CD4-positive, alpha-beta T cell (primary cell): ENCODE measurements at regions not wholly inside any gene's neighbourhood (a gene's known extent, or its start where the extent isn't known, plus 50 kb on each side); places are given as distances from the start of the nearest gene placed in this dataset.
A peak's percentile ranks its signal among the peaks of the same experiment; 100 is the strongest.
"Not testable (repeated sequence)": the region's sequence is repeated elsewhere in the genome, so short reads cannot be mapped to it uniquely, and the experiment has no call there.

Source experiments
- ATAC-seq: fragments of 200-7000 bp; cut with Tn5 transposase; one replicate; pipeline ENCODE4 v1.10.0; 2022; ENCODE audit warnings: mild to moderate bottlenecking; ENCODE audit not compliant: poor library complexity
- CTCF ChIA-PET: fragments of 350-600 bp; sonication (Branson Sonifier 250); formaldehyde crosslinking; loops from one replicate; lab custom pipeline; 2021; ENCODE audit warnings: antibody characterized with exemption, inconsistent platforms; lab: Charles Lee
- POLR2A ChIA-PET: fragments of 350-600 bp; sonication (Branson Sonifier 250); formaldehyde crosslinking; loops from one replicate; lab custom pipeline; 2021; ENCODE audit warnings: antibody characterized with exemption, inconsistent platforms; lab: Charles Lee
- DNase-seq, 14 experiments: peaks; one replicate each; pipeline ENCODE4 v3.0.0-alpha.2; 2013 to 2020; ENCODE audit warnings: mixed read lengths in 2 of 14
- H3K27ac ChIP-seq, 2 donors: one replicate each; pipeline versions ENCODE4 v1.5.1 to v1.7.0; 2013; ENCODE audit warnings: low read length in 2 of 2, low read depth in 1 of 2, mild to moderate bottlenecking in 1 of 2
- H3K27me3 ChIP-seq, 2 experiments: 1 replicate in 1 of 2; 2 replicates in 1 of 2; pipeline versions ENCODE4 v1.6.1 to v1.7.0; 2013; ENCODE audit warnings: low read length in 2 of 2, control low read depth in 1 of 2, mild to moderate bottlenecking in 1 of 2, moderate library complexity in 1 of 2; ENCODE audit not compliant: insufficient read depth in 2 of 2, control insufficient read depth in 1 of 2
- H3K36me3 ChIP-seq: one replicate; pipeline ENCODE4 v1.6.1; 2013; ENCODE audit warnings: low read length, control low read depth; ENCODE audit not compliant: insufficient read depth
- H3K4me1 ChIP-seq: one replicate; pipeline ENCODE4 v1.6.1; 2013; ENCODE audit warnings: low read length, control low read depth; ENCODE audit not compliant: insufficient read depth
- H3K4me3 ChIP-seq: one replicate; pipeline ENCODE4 v1.5.1; 2013; ENCODE audit warnings: mild to moderate bottlenecking, low read length, moderate library complexity
- H3K9me3 ChIP-seq, 2 experiments: 1 replicate in 1 of 2; 2 replicates in 1 of 2; pipeline versions ENCODE4 v1.6.1 to v1.7.0; 2013; ENCODE audit warnings: low read length in 2 of 2, mild to moderate bottlenecking in 2 of 2, control low read depth in 1 of 2, moderate library complexity in 1 of 2; ENCODE audit not compliant: control insufficient read depth in 1 of 2, insufficient read depth in 1 of 2
- H3K27ac Mint-ChIP-seq: one replicate; pipeline ENCODE4 v1.8.0; 2020; ENCODE audit warnings: mixed read lengths
- H3K27me3 Mint-ChIP-seq: one replicate; pipeline ENCODE4 v1.8.0; 2021; ENCODE audit warnings: mixed read lengths
- H3K36me3 Mint-ChIP-seq: one replicate; pipeline ENCODE4 v1.8.0; 2021; ENCODE audit warnings: low read depth, mixed read lengths
- H3K4me1 Mint-ChIP-seq: one replicate; pipeline ENCODE4 v1.8.0; 2021; ENCODE audit warnings: low read depth, mixed read lengths
- H3K4me3 Mint-ChIP-seq: one replicate; pipeline ENCODE4 v1.8.0; 2020; ENCODE audit warnings: mild to moderate bottlenecking, mixed read lengths
- H3K9me3 Mint-ChIP-seq: one replicate; pipeline ENCODE4 v1.8.0; 2020; ENCODE audit warnings: mixed read lengths
- intact Hi-C, 2 experiments: fragments of 100-400 bp; cut with DNase I in 1 of 2; cut with micrococcal nuclease in 1 of 2; formaldehyde crosslinking; loops; one replicate each; pipeline versions ENCODE4 v1.15.1 to v1.9.0; 2023 to 2025; cut with DNase I, micrococcal nuclease

DNA sequence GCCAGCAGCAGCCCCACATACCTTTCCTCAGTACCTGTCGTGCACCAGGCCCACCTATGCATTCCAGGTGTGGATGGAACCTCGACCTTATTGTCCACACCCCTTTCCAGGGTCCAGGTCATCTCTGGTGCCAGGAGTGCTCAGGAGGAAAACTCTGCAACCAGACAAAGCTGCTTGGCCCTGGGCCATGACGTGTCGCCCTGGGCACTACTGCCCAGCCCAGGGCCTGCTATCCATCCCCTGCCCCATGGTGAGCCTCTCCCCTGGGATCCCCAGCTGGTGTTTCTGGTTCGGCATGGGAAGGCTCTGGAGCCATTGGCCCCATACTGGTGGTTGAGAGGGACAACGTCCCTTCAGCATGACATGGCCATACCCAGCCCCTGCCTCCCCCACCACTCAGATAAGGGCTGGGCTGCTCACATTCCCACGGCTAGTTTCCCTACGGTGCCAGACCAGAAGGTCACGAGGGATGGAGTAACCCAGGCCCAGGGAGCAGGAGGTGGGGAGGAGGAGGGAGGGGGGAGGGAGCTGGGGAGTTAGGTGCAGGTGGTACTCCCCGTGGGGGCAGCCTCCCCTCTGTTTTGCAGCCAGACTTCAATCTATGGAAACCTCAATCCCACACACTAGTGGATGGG, 123.2 kb upstream of the MTLN start:
- H3K36me3 Mint-ChIP-seq, H3K9me3 Mint-ChIP-seq, CTCF ChIA-PET: not testable (repeated sequence)

DNA sequence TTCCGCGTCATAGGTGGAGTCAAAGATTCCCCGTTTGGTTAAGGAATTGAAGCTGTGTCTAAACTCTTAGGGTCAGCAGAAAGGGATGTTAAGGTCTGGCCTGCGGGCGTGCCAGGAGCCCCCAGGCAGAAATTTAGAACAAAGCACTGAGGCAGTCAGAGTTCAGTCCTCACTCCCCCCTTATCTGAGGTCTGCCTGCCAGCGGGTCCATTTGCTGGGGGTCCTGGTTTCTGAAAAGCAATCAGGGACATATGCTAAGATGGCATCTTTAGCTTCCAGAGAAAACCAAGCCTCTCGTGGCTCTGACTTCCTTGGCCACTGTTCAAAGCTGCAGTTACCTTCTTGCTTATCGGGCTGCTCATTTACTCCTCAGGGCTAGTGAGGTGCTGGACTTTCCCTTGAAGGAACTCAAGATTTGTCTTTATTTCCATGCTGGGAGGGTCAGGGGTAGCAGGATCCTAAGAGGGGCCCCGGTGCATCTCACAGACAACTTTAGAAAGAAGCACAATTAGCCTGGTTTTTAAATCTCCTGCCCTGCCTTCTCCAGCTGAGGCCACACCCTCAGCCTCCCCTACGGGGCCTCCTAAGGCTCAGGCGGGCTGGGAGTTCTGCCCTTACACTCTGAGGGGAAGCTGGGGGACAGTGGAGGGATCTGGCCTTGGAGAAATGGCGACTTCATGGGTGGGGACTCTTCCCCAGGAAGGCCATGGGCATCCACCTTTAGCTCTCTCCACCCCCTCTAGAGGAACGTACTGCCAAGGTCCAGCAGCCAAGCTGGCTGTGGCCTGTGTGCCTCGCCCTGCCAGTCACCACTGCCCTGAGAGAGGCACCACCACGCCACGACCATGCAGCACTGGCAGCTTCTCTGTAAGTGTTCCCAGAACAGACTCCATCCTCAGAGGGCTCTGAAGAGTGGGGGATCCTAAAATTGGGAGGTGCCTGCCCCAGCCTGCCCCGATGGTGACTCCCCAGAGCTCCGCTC, 121.1 kb upstream of the MTLN start:
- H3K27ac ChIP-seq, H3K4me3 ChIP-seq, POLR2A ChIA-PET, DNase-seq, H3K27me3 ChIP-seq, H3K36me3 Mint-ChIP-seq, H3K4me3 Mint-ChIP-seq, H3K4me1 ChIP-seq, H3K4me1 Mint-ChIP-seq, H3K36me3 ChIP-seq, H3K9me3 ChIP-seq, CTCF ChIA-PET, H3K27me3 Mint-ChIP-seq, intact Hi-C loops, H3K27ac Mint-ChIP-seq, ATAC-seq, H3K9me3 Mint-ChIP-seq: not testable (repeated sequence)

More for the DNA sequence above, 123.2 kb upstream of the MTLN start:
- H3K4me1 ChIP-seq, H3K4me3 ChIP-seq, H3K27me3 ChIP-seq, H3K27ac ChIP-seq, ATAC-seq, H3K9me3 ChIP-seq, H3K36me3 ChIP-seq, H3K4me3 Mint-ChIP-seq, intact Hi-C loops, H3K4me1 Mint-ChIP-seq, DNase-seq, POLR2A ChIA-PET, H3K27ac Mint-ChIP-seq, H3K27me3 Mint-ChIP-seq: not testable (repeated sequence)

DNA sequence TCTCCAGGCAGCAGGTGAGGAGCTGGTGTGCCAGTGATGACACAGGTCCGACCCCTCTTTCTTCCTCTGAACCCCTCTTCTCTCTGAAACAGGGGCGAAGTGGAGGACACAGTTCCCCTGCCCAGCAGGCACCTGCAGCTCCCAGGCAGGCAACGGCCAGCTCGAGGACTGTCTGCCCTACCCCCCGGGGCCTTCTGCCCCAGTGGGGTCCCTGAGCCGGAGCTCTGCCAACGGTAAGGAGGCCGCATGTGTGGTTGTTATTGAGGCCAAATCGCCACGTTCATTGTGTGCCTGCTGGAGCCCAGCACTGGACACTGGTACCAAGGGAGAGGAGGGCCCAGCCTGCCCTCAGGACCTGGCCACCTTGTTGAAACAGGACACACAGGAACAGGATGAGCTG, 119.3 kb upstream of the MTLN start:
- H3K27me3 Mint-ChIP-seq, DNase-seq, H3K4me1 Mint-ChIP-seq, H3K27ac ChIP-seq, H3K27ac Mint-ChIP-seq, ATAC-seq, H3K36me3 Mint-ChIP-seq, POLR2A ChIA-PET, H3K36me3 ChIP-seq, H3K27me3 ChIP-seq, H3K9me3 Mint-ChIP-seq, H3K4me3 Mint-ChIP-seq, H3K4me3 ChIP-seq, CTCF ChIA-PET, intact Hi-C loops, H3K9me3 ChIP-seq, H3K4me1 ChIP-seq: not testable (repeated sequence)

DNA sequence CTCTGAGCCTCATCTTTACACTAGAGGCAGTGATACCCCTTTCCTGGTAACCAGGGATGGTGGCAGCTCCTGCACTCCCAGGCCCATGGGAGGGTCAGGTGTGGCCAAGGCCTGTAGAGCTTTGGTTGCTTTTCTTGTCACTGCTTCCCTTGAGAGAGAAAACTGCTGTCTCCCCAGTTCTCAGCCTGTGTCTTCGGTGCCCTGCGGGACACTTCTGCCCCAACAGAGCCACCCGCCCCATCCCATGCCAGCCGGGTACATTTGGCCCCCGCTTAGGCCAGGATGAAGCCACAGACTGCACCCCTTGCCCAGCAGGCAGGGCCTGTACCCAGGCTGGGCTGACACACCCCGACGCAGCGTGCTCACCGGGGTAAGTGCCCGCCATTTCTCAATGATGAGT, 117.4 kb upstream of the MTLN start:
- H3K27ac Mint-ChIP-seq, POLR2A ChIA-PET, ATAC-seq, DNase-seq, H3K4me1 ChIP-seq, CTCF ChIA-PET, H3K36me3 ChIP-seq, H3K4me3 Mint-ChIP-seq, H3K9me3 Mint-ChIP-seq, intact Hi-C loops, H3K27me3 Mint-ChIP-seq, H3K9me3 ChIP-seq, H3K4me1 Mint-ChIP-seq, H3K36me3 Mint-ChIP-seq, H3K4me3 ChIP-seq, H3K27me3 ChIP-seq, H3K27ac ChIP-seq: not testable (repeated sequence)

DNA sequence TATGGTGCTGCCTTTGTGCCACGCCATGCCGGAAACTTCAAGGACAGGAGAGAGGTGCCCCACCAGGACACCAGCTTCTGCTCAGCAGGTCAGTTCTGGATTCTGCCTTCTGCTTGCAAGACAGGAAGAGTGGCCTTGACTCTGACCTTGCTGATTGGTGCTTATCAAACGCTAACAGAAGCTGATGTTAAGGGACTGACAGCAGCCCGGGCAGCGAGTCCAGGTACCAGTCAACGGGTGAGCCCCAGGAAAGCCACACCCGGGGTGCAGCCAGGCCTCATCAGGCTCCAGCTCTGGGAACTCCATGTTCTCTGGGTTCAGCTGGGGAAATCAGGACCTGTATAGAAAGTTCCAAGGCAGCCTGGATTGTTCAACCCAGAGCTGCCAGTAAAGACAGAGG, 116.8 kb upstream of the MTLN start:
- H3K27ac Mint-ChIP-seq, H3K9me3 ChIP-seq, POLR2A ChIA-PET, H3K27ac ChIP-seq, ATAC-seq, H3K36me3 Mint-ChIP-seq, H3K27me3 Mint-ChIP-seq, DNase-seq, H3K4me1 ChIP-seq, H3K27me3 ChIP-seq, H3K9me3 Mint-ChIP-seq, H3K4me1 Mint-ChIP-seq, H3K4me3 ChIP-seq, CTCF ChIA-PET, intact Hi-C loops, H3K4me3 Mint-ChIP-seq, H3K36me3 ChIP-seq: not testable (repeated sequence)

DNA sequence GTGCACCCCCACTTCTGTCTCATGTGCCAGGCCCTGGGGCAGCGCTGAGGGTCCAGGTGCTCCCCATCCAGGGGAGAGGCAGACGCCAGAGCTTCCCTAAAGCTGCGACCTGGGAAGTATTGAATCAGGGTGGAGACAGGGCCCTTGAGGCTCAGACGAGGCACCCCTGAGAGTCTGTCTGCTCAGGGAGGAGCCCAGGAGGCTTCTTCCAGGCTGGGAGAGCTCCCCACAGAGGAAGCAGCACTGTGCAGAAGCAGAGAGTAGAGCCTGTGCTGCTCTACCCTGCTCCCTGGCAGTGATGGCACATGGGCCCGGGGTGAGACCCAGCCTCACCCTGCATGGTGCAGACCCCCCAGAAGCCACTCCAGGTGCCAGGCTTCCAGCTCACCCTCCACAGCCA, 116.3 kb upstream of the MTLN start:
- H3K4me1 ChIP-seq, H3K9me3 Mint-ChIP-seq, H3K27me3 ChIP-seq, H3K27ac ChIP-seq, H3K27me3 Mint-ChIP-seq, H3K36me3 ChIP-seq, H3K9me3 ChIP-seq, H3K4me3 ChIP-seq, H3K36me3 Mint-ChIP-seq, POLR2A ChIA-PET, intact Hi-C loops, H3K4me1 Mint-ChIP-seq, CTCF ChIA-PET, H3K27ac Mint-ChIP-seq, H3K4me3 Mint-ChIP-seq, ATAC-seq: not testable (repeated sequence)
- DNase-seq: peak in 1 of 14 experiments; percentile 3

DNA sequence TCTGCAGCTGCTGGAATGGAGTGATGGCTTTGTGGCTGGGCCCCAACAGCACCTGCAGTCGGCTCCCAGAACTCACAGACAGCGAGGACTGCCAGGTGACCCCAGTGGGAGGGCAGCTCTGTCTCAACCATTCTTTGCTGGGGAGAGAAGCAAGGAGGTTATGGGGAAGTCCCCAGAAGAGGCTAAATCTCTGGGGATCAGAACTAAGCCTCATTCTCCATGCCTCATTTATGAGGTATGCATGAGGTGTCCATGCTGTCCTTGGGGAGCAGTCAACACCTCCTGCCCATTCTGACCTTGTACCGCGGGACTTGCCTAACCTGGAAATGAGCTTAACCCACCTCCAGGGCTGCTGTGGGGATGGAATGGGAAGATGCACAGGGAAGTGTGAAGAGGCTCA, 111.5 kb upstream of the MTLN start:
- ATAC-seq, H3K4me3 Mint-ChIP-seq, POLR2A ChIA-PET, H3K4me1 Mint-ChIP-seq, H3K36me3 ChIP-seq, H3K9me3 ChIP-seq, H3K9me3 Mint-ChIP-seq, H3K27ac ChIP-seq, H3K4me1 ChIP-seq, H3K36me3 Mint-ChIP-seq, DNase-seq, H3K27me3 Mint-ChIP-seq, H3K27me3 ChIP-seq, H3K27ac Mint-ChIP-seq, H3K4me3 ChIP-seq, intact Hi-C loops, CTCF ChIA-PET: not testable (repeated sequence)
